Common myeloid progenitor, CD34-positive (primary cell): ENCODE measurements at regions not wholly inside any gene's neighbourhood (a gene's known extent, or its start where the extent isn't known, plus 50 kb on each side); places are given as distances from the start of the nearest gene placed in this dataset.

Experiments used
- CTCF ChIA-PET: fragments of 350-600 bp; sonication (Branson Sonifier 250); formaldehyde crosslinking; loops from one replicate; lab custom pipeline; 2021; ENCODE audit warnings: antibody characterized with exemption; lab: Charles Lee
- POLR2A ChIA-PET: fragments of 350-600 bp; sonication (Branson Sonifier 250); formaldehyde crosslinking; loops from one replicate; lab custom pipeline; 2021; ENCODE audit warnings: antibody characterized with exemption; lab: Charles Lee
- DNase-seq, 3 donors: peaks; one replicate each; pipeline versions ENCODE4 v3.0.0 to v3.0.0-alpha.2; 2013
- H3K27ac ChIP-seq, 2 experiments: 1 replicate in 1 of 2; 2 replicates in 1 of 2; pipeline ENCODE4 v1.7.0; 2013; ENCODE audit warnings: inconsistent platforms in 2 of 2, low read length in 2 of 2, mild to moderate bottlenecking in 2 of 2, low read depth in 1 of 2, moderate library complexity in 1 of 2; ENCODE audit not compliant: severe bottlenecking in 2 of 2, insufficient read depth in 1 of 2, poor library complexity in 1 of 2
- H3K27me3 ChIP-seq, 5 experiments: replicated peaks in 2 of 5; 1 replicate in 3 of 5; 2 replicates in 2 of 5; pipeline versions ENCODE4 v1.6.1 to v1.7.0; 2013; ENCODE audit warnings: low read length in 4 of 5, mild to moderate bottlenecking in 2 of 5, moderate library complexity in 2 of 5, inconsistent platforms in 1 of 5; ENCODE audit not compliant: insufficient read depth in 5 of 5, control insufficient read depth in 4 of 5
- H3K36me3 ChIP-seq, 4 experiments: 1 replicate in 2 of 4; 2 replicates in 2 of 4; pipeline versions ENCODE4 v1.6.1 to v1.7.0; 2013; ENCODE audit warnings: low read length in 3 of 4, control low read depth in 1 of 4, mild to moderate bottlenecking in 1 of 4; ENCODE audit not compliant: control insufficient read depth in 4 of 4, insufficient read depth in 4 of 4
- H3K4me1 ChIP-seq, 4 experiments: 1 replicate in 3 of 4; 2 replicates in 1 of 4; pipeline versions ENCODE4 v1.6.1 to v1.7.1; 2013; ENCODE audit warnings: low read length in 3 of 4, mild to moderate bottlenecking in 3 of 4, control low read depth in 1 of 4, inconsistent platforms in 1 of 4, moderate library complexity in 1 of 4; ENCODE audit not compliant: control insufficient read depth in 4 of 4, insufficient read depth in 4 of 4; ENCODE audit errors: control extremely low read depth in 1 of 4
- H3K4me3 ChIP-seq, 7 experiments: 1 replicate in 4 of 7; 2 replicates in 3 of 7; pipeline versions ENCODE4 v1.5.1 to v1.7.0; 2013; ENCODE audit warnings: mild to moderate bottlenecking in 7 of 7, low read length in 6 of 7, moderate library complexity in 6 of 7, inconsistent platforms in 2 of 7, low read depth in 2 of 7, control low read depth in 1 of 7; ENCODE audit not compliant: insufficient read depth in 4 of 7, control insufficient read depth in 1 of 7; ENCODE audit errors: extremely low read depth in 1 of 7
- H3K9me3 ChIP-seq, 5 experiments: 1 replicate in 4 of 5; 2 replicates in 1 of 5; pipeline versions ENCODE4 v1.6.1 to v1.7.1; 2013; ENCODE audit warnings: low read length in 4 of 5, mild to moderate bottlenecking in 2 of 5, inconsistent platforms in 1 of 5, low read depth in 1 of 5, moderate library complexity in 1 of 5; ENCODE audit not compliant: control insufficient read depth in 4 of 5, insufficient read depth in 2 of 5; ENCODE audit errors: control extremely low read depth in 1 of 5
- WGBS: methylation state at CpG from one replicate; pipeline ENCODE4 v1.1.5; 2013; ENCODE audit not compliant: insufficient coverage; 5-methylcytosine and 5-hydroxymethylcytosine counted together

- H3K9me3 ChIP-seq, result peaks cover 0 to 2% (median 0%) of the 10 kb centered on the region in 5 experiments
- CTCF ChIA-PET, result no interaction called here
- WGBS, result 88% methylated on average over 2 of the region's 2 CpGs
- H3K27me3 ChIP-seq, result no peaks in the 10 kb centered on the region
- H3K4me3 ChIP-seq, result no peak overlapping the region
- H3K36me3 ChIP-seq, result no peaks in the 10 kb centered on the region
- POLR2A ChIA-PET, result no interaction called here
- DNase-seq, result no peak
- no peaks in the 10 kb centered on the region for H3K4me1 ChIP-seq
- no peak overlapping the region for H3K27ac ChIP-seq
These were observed 599.1 kb upstream of the SOX9 start for GRCh38 chr17:71521724-71522123.

GRCh38 chr17:71522383-71522782 lies 598.4 kb upstream of the SOX9 start:
- ChIA-PET POLR2A (no interaction called here), CTCF (no interaction called here)
- Histone ChIP-seq H3K9me3 (peaks cover 0 to 2% (median 0%) of the 10 kb centered on the region in 5 experiments), H3K4me1 (no peaks in the 10 kb centered on the region), H3K27ac (no peak overlapping the region), H3K36me3 (no peaks in the 10 kb centered on the region), H3K27me3 (no peaks in the 10 kb centered on the region), H3K4me3 (no peak overlapping the region)
- no peak for DNase-seq
- no CpG with 5 or more reads among the region's 1 CpG for WGBS

- no peak for DNase-seq
- H3K27ac ChIP-seq, result no peak overlapping the region
- no peaks in the 10 kb centered on the region for H3K36me3 ChIP-seq
- POLR2A ChIA-PET, result no interaction called here
- WGBS, result no CpG with 5 or more reads among the region's 6 CpGs
- H3K4me3 ChIP-seq, result no peak overlapping the region
- no peaks in the 10 kb centered on the region for H3K4me1 ChIP-seq
- H3K27me3 ChIP-seq, result no peaks in the 10 kb centered on the region
- CTCF ChIA-PET, result no interaction called here
- H3K9me3 ChIP-seq, result no peaks in the 10 kb centered on the region
These were observed 593.5 kb upstream of the SOX9 start for GRCh38 chr17:71527311-71527710.

- ChIA-PET POLR2A (no interaction called here), CTCF (interaction anchor here (0.5 kb wide), 1 partner anchor 147 kb away, joined by 3 read pairs; no protein-coding TSS in a partner anchor)
- DNase-seq, result no peak
- no peak overlapping the region for H3K27ac ChIP-seq
- no peaks in the 10 kb centered on the region for H3K27me3 ChIP-seq
- no peaks in the 10 kb centered on the region for H3K4me1 ChIP-seq
- no peaks in the 10 kb centered on the region for H3K9me3 ChIP-seq
- no peaks in the 10 kb centered on the region for H3K36me3 ChIP-seq
- no peak overlapping the region for H3K4me3 ChIP-seq
These were observed 592.6 kb upstream of the SOX9 start for GRCh38 chr17:71528210-71528609.

DNA sequence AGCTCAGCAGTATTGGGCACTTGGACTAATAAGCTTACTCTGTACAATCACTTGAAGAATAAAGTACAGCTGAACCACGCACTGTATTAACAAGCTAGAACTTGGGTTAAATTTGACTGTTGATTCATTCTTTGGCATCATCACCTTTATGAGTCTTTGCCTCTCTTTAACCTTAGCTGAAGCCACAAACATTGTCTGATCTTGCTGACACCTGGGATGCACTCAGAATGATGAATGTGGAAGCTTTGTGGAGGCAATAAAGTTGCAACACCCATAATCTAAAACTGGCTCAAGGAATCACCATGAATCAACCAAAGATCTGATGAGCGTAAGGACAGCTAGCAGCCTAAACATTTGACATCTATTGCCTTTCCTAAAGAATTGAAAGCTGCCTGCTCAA lies 590.6 kb upstream of the SOX9 start:
- Histone ChIP-seq H3K9me3 (no peaks in the 10 kb centered on the region), H3K27ac (no peak overlapping the region), H3K4me1 (no peaks in the 10 kb centered on the region), H3K27me3 (no peaks in the 10 kb centered on the region), H3K36me3 (no peaks in the 10 kb centered on the region), H3K4me3 (no peak overlapping the region)
- ChIA-PET POLR2A (no interaction called here), CTCF (no interaction called here)
- 80% methylated on average over 1 of the region's 2 CpGs for WGBS
- no peak for DNase-seq

DNA sequence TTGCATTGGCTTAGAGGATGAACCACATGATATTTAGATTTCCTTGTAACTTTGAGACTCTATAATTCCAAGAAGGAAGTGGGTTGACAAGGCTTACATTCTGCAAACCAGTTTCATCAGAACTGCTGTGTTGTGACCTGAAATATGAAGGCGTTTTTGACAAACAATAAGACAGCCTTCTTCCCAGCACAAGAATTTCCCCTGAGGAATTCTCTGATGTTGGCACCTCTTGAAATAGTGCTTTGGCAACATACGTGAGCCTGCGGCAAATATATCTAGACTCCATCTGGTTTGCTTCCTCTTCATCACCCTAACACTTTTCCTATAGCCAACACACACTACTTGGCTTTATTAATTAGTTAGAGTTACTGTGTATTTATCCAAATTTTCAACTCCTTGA lies 585.5 kb upstream of the SOX9 start:
- Histone ChIP-seq H3K4me1 (no peaks in the 10 kb centered on the region), H3K36me3 (no peaks in the 10 kb centered on the region), H3K27ac (no peak overlapping the region), H3K9me3 (no peaks in the 10 kb centered on the region), H3K27me3 (peaks cover 0 to 2% (median 0%) of the 10 kb centered on the region in 5 experiments), H3K4me3 (no peak overlapping the region)
- 86% methylated on average over 1 of the region's 3 CpGs for WGBS
- POLR2A ChIA-PET, result no interaction called here
- CTCF ChIA-PET, result no interaction called here
- no peak for DNase-seq

DNA sequence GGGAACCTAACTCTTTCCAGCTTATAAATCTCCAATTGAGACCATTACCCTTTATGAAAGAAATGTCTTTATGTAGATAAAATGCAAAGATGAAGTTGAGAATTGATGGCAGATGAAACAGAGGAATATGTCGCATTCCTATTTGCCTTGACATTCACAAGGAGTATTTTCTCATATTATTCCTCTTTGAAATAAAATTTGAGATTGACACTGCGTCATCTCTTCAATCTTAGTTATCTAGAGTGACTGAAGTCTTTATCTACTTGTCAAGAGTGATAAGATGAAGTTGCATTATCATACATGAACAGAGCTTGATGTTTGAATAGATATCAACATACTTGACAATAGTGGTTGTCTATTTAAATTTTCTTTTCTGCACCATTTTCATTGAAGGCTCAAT lies 574.4 kb upstream of the SOX9 start:
- POLR2A ChIA-PET, result no interaction called here
- H3K27ac ChIP-seq, result no peak overlapping the region
- H3K4me1 ChIP-seq, result no peaks in the 10 kb centered on the region
- H3K4me3 ChIP-seq, result no peak overlapping the region
- CTCF ChIA-PET, result no interaction called here
- peaks cover 0 to 2% (median 0%) of the 10 kb centered on the region in 5 experiments for H3K9me3 ChIP-seq
- no peak for DNase-seq
- no CpG with 5 or more reads among the region's 2 CpGs for WGBS
- no peaks in the 10 kb centered on the region for H3K27me3 ChIP-seq
- no peaks in the 10 kb centered on the region for H3K36me3 ChIP-seq
